GM21576 (cell line): ENCODE measurements at regions not wholly inside any gene's neighbourhood (a gene's known extent, or its start where the extent isn't known, plus 50 kb on each side); places are given as distances from the start of the nearest gene placed in this dataset.

Source experiments
- ATAC-seq: cut with Tn5 transposase; IDR thresholded peaks from one replicate; pipeline ENCODE4 v1.9.1; 2021; ENCODE audit warnings: mild to moderate bottlenecking, moderate library complexity; ENCODE audit not compliant: unreplicated experiment

DNA sequence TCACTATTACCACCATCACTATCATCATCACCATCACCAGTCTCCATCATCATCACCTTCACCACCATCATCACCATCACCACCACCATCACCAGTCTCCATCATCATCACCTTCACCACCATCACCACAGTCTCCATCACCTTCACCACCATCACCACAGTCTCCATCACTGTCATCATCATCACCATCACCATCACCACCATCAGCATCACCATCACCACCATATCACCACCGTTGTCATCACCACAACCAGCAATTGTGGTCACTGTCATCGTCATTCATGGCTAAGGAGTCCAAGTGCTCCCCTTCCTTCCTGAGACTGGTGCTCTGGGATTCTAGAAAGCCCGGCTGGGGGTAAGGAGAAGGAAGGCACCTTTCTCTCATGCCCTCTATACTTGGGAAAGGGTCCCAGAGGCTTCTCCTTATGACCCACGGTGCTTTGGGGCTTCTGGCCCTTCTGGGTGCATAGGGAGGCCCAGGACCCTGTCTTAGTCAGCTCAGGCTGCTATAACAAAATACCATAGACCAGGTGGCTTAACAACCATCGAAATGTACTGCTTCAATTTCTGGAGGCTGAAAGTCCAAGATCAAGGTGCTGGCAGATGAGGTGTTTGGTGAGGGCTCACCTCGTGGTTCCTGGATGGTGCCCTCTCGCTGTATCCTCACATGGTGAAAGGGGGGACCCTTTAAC is 93.4 kb upstream of the GSE1 start:
- ATAC-seq: no peak

DNA sequence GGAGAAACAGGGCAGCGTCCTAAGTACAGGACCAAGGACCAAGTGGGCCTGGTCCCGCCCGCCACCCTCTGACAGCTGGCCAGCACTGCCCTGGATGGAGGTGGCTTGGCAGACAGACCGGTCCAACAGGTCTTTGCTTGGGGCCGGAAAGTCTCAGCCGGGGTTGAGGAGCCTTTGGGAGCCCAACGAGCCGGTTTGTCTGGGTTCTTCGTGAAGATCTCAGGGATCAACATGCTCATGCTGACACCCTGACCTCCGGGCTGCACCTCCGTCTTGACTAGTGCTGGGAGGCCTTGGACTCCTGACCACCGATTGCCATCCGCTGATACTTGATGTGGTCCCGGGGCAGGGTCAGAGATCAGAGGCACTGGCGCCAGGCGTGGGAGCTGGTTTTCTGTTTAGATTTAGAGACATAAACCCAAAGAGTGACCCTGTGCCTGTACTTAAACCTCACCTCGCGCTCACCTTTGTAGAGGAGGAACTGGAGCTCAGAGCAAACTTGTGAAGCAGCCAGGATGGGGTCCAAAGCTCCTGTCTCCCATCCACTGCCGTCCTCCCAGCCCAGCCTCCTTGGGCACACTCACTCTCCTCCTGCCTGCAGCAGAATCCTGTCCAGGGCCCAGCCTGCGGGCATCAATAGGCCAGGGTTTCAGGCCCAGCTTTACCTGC is 92.1 kb upstream of the GSE1 start:
- no peak for ATAC-seq

GRCh38 chr16:85521552-85522307 is 91.4 kb upstream of the GSE1 start:
- no peak for ATAC-seq

DNA sequence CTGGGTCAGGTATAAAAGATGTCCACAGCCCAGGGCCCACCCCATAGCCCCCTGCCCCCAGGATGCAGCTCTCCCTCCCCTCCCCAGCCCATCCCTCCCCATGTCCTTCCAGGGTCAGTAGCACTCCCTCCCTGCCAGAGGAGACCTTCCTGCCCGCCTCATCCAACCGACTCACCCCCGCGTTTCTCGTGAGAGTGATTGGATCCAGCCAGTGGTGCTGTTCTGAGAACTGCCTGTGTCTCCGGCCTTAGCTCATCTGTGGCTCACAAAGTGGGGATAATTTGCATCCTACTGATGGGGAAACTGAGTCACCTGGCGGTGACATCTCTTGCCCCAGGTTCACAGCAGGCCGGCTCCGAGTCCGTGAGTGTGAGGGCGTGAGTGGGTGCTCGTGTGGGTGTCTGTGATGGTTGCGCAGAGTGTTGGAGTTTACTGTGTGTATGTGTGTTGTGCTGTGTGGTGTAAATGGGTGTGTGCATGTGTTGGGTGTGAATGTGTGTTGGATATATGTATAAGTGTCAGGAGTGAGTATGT is 90.7 kb upstream of the GSE1 start:
- no peak for ATAC-seq

DNA sequence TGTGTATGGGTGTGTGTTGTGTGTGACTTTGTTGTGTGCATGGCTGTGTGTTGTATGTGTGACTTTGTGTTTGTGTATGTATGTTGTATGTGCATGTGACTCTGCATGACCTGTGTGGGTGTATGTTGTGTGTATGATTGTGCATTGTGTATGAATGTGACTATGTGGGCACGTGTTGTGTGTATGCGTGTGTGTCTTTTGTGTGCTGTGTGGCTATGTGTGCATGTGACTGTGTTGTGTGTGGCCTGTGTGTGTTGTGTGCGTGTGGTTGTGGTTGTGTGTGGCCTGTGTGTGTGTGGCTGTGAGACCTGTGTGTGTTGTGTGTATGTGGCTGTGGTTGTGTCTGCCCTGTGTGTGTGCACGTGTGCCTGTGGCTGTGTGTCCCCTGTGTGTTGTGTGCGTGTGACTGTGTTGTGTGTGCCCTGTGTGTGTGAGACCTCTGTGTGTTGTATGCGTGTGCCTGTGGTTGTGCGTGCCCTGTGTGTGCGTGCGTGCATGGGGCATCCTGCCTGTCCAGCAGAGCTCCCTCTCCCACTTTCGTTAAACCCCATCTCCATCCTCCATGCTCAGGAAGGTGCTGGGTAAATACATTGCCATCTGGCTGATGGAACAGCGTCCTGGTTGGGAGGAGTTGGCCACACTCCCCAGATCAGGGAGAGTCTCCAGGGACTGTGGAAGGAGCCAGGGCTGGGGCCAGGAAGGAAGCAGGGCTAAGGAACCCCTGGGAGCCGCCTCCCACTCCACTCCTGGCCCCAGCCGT is 90.1 kb upstream of the GSE1 start:
- no peak for ATAC-seq

DNA sequence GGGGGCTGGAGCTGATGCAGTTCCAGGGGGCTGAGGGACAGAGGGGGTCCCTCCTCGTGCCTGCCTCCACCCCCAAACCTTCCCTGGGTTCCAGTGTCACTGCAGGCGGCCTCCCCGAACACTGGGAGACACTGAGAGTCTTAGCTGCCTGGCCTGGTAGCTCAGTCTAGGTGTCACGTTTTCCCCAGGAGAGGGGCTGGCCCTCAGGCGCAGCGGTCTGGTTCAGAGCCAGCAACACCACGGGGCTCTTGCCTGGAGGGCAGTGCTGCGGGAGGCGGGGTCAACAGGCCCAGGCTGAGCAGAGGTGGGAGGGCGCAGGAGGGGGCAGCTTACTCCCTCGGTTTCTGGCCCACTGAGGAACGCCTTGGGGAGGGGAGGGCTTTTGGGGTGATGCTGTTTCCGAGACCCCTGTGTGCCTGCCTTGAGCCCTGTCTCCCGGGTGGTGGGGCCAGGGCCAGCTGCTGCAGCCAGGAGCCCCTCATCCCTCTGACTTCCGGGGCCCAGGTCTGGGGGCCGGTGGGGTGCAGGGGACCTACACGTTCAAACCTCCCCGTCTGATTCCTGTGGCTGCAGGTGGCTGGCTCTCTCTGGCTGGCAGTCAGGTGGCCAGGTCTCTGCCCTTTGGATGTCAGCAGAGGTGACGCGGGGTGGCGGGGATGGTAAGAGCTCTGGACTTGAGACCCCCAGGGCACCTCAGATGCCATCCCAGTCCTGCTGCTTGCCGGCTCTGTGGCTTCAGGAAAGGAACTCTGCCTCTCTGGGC is 89.3 kb upstream of the GSE1 start:
- no peak for ATAC-seq

GRCh38 chr16:85524365-85524629 is 88.8 kb upstream of the GSE1 start:
- ATAC-seq: no peak

GRCh38 chr16:85524630-85525419 is 88.3 kb upstream of the GSE1 start:
- no peak for ATAC-seq

- ATAC-seq: no peak
Measured at GRCh38 chr16:85525420-85526184, 87.5 kb upstream of the GSE1 start.

GRCh38 chr16:85526185-85526974 is 86.7 kb upstream of the GSE1 start:
- ATAC-seq: no peak

DNA sequence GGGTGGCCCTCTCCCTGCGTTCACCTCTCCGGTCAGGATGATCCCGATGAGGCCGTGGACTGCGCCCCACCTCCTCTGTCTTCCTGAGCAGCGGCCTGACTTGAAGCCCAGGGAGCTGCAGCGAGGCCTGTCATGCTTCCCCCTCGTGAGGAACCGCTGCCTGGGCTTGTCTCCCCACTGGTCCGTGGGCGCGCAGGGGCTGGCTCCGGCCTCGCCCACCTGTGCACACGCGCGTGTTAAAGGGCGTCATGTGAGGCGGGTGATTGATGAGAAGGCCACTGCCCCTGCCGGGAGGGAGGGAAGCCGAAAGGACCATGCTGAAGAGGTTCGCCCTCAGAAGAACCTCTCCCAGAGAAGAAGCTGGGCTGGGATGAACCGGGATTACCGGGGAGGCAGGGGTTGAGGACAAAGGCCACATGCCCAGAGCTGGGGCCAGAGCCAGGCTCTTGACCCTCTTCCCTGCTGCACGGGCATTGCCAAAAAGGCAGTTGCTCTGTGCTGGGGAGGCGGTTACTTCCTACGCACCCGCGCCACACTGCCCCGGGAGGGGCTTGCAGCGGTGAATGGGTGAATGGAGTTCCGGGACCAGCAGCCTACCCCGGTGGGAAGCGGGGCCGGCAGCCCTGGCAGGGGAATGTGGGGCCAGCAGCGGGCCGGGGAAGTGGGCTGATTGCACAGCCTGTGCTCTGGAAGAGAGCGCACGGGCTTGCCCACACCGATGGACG is 85.9 kb upstream of the GSE1 start:
- no peak for ATAC-seq

GRCh38 chr16:85527767-85528297 is 85.3 kb upstream of the GSE1 start:
- no peak for ATAC-seq

GRCh38 chr16:85528528-85529387 is 84.4 kb upstream of the GSE1 start:
- no peak for ATAC-seq

DNA sequence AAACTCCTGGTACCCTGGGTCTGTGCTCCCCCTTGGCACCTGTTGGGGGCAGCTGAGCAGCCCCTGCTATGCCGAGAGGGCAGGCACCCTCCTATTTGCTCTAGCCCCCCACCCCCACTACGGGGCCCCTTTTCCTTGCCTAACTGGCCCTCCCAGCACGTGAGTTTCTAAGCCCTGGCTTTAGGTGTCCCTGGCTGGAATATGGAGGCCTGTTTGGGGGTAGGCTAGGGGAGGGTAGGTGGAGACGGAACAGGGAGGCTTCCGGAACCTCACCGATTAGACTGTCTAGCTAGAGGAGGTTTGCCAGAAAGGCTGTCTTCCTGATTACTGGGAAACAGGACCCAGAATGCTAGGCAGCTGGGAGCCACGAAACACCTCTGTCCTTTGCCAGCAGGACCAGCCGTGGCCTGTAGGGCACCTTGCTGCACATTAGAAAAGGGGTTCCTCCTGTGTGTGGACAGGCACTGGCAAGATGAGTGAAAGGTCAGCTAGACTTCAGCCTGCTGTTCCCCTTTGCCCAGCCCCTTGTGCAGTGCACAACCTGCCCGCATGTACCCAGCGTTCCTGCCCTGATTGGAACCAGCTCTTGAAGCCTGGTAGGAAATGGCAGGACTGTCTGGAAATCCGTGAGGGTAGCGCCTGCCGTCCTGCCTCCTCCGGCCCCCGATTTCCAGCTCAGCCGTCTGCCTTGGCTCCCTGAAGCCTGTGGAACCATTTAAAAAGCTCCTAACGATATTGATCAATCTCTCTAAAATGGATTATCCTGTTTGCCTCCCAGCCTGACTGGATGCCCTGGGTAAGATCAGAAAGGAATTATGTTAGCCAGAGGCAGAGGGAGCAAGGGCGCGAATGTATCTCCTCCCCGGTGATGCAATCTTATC is 83.4 kb upstream of the GSE1 start:
- no peak for ATAC-seq

- ATAC-seq: no peak
Measured at GRCh38 chr16:85530370-85530739, 82.8 kb upstream of the GSE1 start.

DNA sequence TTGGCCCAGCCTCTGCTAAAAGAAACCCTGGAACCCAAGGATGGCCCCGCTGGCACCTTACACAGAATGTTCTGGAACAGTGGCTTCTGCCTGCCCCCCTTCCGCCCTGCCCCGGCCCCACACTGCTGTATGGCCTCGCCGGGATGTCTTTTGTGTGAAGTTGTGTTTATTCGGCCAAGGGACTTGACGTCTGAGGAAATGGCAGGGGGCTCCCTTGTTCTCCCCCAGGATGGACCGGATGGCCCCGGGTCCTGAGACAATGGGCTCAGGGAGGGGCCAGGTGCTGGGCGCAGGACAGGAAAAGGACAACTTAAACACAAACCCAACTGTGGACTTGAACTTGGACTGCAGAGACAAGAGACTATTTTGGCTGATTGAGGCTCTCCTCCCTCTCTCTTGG is 81.6 kb upstream of the GSE1 start:
- ATAC-seq: no peak
